IMR-90 (cell line): ENCODE measurements at regions not wholly inside any gene's neighbourhood (a gene's known extent, or its start where the extent isn't known, plus 50 kb on each side); places are given as distances from the start of the nearest gene placed in this dataset.

Source experiments
- ATAC-seq: fragments of 200-7000 bp; cut with Tn5 transposase; 2 replicates; pipeline ENCODE4 v1.9.1; 2020; ENCODE audit warnings: low read depth, mild to moderate bottlenecking, moderate library complexity
- BruUV-seq: library from RNA; stranded (reverse); fragments of 400-500 nt; replicated peaks from 2 replicates; lab custom pipeline; 2021; lab: Mats Ljungman, UMichigan
- CTCF ChIA-PET: fragments of 300-600 bp; formaldehyde crosslinking; extraction: SDS; loops from one replicate; lab custom pipeline; 2021; ENCODE audit warnings: antibody characterized with exemption; lab: Yijun Ruan, JAX
- POLR2A ChIA-PET: fragments of 300-600 bp; sonication (Branson Sonifier 250); formaldehyde crosslinking; loops from one replicate; lab custom pipeline; 2022; ENCODE audit warnings: antibody characterized with exemption; ENCODE audit not compliant: unreplicated experiment; lab: Charles Lee
- DNase-seq: peaks from one replicate; pipeline ENCODE4 v3.0.0; 2013
- H2AFZ ChIP-seq: replicated peaks from 2 replicates; pipeline ENCODE3; 2013; ENCODE audit warnings: low read length, mild to moderate bottlenecking; ENCODE audit not compliant: poor library complexity
- H2AK5ac ChIP-seq: 2 replicates; pipeline ENCODE4 v1.6.1; 2013; ENCODE audit warnings: low read depth, low read length, inconsistent platforms
- H2AK9ac ChIP-seq: replicated peaks from 2 replicates; pipeline ENCODE3; 2013; ENCODE audit warnings: mild to moderate bottlenecking, low read depth, low read length, moderate library complexity; ENCODE audit not compliant: poor library complexity
- H2BK120ac ChIP-seq: 2 replicates; pipeline ENCODE4 v1.6.1; 2013; ENCODE audit warnings: low read depth, low read length, inconsistent platforms
- H2BK15ac ChIP-seq: 3 replicates; pipeline ENCODE4 v1.6.1; 2013; ENCODE audit warnings: low read depth, low read length, inconsistent platforms
- H2BK20ac ChIP-seq: 2 replicates; pipeline ENCODE4 v1.6.1; 2013; ENCODE audit warnings: low read depth, mild to moderate bottlenecking, inconsistent platforms, low read length, moderate library complexity
- H2BK5ac ChIP-seq: 2 replicates; pipeline ENCODE4 v1.6.1; 2013; ENCODE audit warnings: mild to moderate bottlenecking, low read depth, low read length, inconsistent platforms; ENCODE audit not compliant: poor library complexity, severe bottlenecking
- H3K14ac ChIP-seq: replicated peaks from 2 replicates; pipeline ENCODE4 v1.6.1; 2013; ENCODE audit warnings: low read depth, low read length, inconsistent platforms
- H3K18ac ChIP-seq: 2 replicates; pipeline ENCODE4 v1.6.1; 2013; ENCODE audit warnings: low read depth, low read length, control low read depth
- H3K23ac ChIP-seq: 2 replicates; pipeline ENCODE4 v1.6.1; 2013; ENCODE audit warnings: low read depth, low read length, inconsistent platforms
- H3K27ac ChIP-seq: 2 replicates; pipeline ENCODE4 v1.5.1; 2013; ENCODE audit warnings: mild to moderate bottlenecking, control low read depth, low read length; ENCODE audit not compliant: insufficient read depth
- H3K27me3 ChIP-seq: 2 replicates; pipeline ENCODE4 v1.6.1; 2013; ENCODE audit warnings: low read length; ENCODE audit not compliant: control insufficient read depth, insufficient read depth
- H3K36me3 ChIP-seq: 2 replicates; pipeline ENCODE4 v1.6.1; 2013; ENCODE audit warnings: low read length, mixed read lengths; ENCODE audit not compliant: control insufficient read depth, insufficient read depth
- H3K4ac ChIP-seq: 2 replicates; pipeline ENCODE4 v1.6.1; 2013; ENCODE audit warnings: low read depth, low read length, inconsistent platforms
- H3K4me1 ChIP-seq: 2 replicates; pipeline ENCODE4 v1.6.1; 2013; ENCODE audit warnings: low read length, mixed read lengths; ENCODE audit not compliant: control insufficient read depth, insufficient read depth
- H3K4me2 ChIP-seq: 2 replicates; pipeline ENCODE4 v1.6.1; 2013; ENCODE audit warnings: low read depth, mild to moderate bottlenecking, control low read depth, low read length, moderate library complexity
- H3K4me3 ChIP-seq: 2 replicates; pipeline ENCODE4 v1.5.1; 2013; ENCODE audit warnings: low read depth, mild to moderate bottlenecking, control low read depth, low read length, moderate library complexity; ENCODE audit not compliant: insufficient read depth
- H3K56ac ChIP-seq: 2 replicates; pipeline ENCODE4 v1.6.1; 2013; ENCODE audit warnings: low read length, inconsistent platforms; ENCODE audit not compliant: insufficient read depth; ENCODE audit errors: extremely low read depth
- H3K79me1 ChIP-seq, 2 experiments: 2 replicates each; pipeline ENCODE4 v1.6.1; 2013; ENCODE audit warnings: low read length in 2 of 2, inconsistent platforms in 1 of 2, low read depth in 1 of 2
- H3K9ac ChIP-seq: 2 replicates; pipeline ENCODE4 v1.6.1; 2013; ENCODE audit warnings: low read depth, low read length, control low read depth
- H3K9me1 ChIP-seq: 2 replicates; pipeline ENCODE4 v1.6.1; 2013; ENCODE audit warnings: low read length, inconsistent platforms; ENCODE audit not compliant: insufficient read depth
- H3K9me3 ChIP-seq: 2 replicates; pipeline ENCODE4 v1.6.1; 2013; ENCODE audit warnings: low read length; ENCODE audit not compliant: control insufficient read depth, insufficient read depth
- H4K20me1 ChIP-seq: 2 replicates; pipeline ENCODE4 v1.6.1; 2013; ENCODE audit warnings: low read length, inconsistent platforms; ENCODE audit not compliant: insufficient read depth
- H4K5ac ChIP-seq: 2 replicates; pipeline ENCODE4 v1.6.1; 2013; ENCODE audit warnings: mild to moderate bottlenecking, low read depth, low read length, control low read depth
- H4K8ac ChIP-seq, 2 experiments: 2 replicates each; pipeline ENCODE4 v1.6.1; 2013; ENCODE audit warnings: low read depth in 2 of 2, low read length in 2 of 2, control low read depth in 1 of 2, inconsistent platforms in 1 of 2
- H4K91ac ChIP-seq: 2 replicates; pipeline ENCODE4 v1.6.1; 2013; ENCODE audit warnings: low read depth, low read length, inconsistent platforms; ENCODE audit not compliant: insufficient read depth
- BHLHE40 ChIP-seq: fragments of 150-350 bp; IDR thresholded peaks from 2 replicates; pipeline ENCODE4 v1.6.1; 2016; ENCODE audit warnings: mild to moderate bottlenecking, low read depth, low read length
- CEBPB ChIP-seq: IDR thresholded peaks from 2 replicates; pipeline ENCODE4 v1.6.1; 2012; ENCODE audit warnings: low read depth, low read length, improper control_type of control experiment
- CHD1 ChIP-seq: IDR thresholded peaks from 2 replicates; pipeline ENCODE4 v1.6.1; 2012; ENCODE audit warnings: low read depth, low read length, improper control_type of control experiment
- CTCF ChIP-seq: conservative IDR thresholded peaks from 2 replicates; pipeline ENCODE4 v1.5.1; 2012; ENCODE audit warnings: mild to moderate bottlenecking, low read depth, low read length, improper control_type of control experiment
- ELK1 ChIP-seq: fragments of 150-350 bp; IDR thresholded peaks from 2 replicates; pipeline ENCODE4 v1.6.1; 2016; ENCODE audit warnings: low read depth, mild to moderate bottlenecking, low read length, moderate library complexity, borderline replicate concordance
- FOS ChIP-seq: fragments of 150-350 bp; IDR thresholded peaks from 2 replicates; pipeline ENCODE4 v1.6.1; 2016; ENCODE audit warnings: low read depth, low read length
- MAFK ChIP-seq: IDR thresholded peaks from 2 replicates; pipeline ENCODE4 v1.6.1; 2012; ENCODE audit warnings: low read depth, low read length, improper control_type of control experiment
- MAZ ChIP-seq: IDR thresholded peaks from 2 replicates; pipeline ENCODE4 v1.6.1; 2012; ENCODE audit warnings: low read depth, mild to moderate bottlenecking, low read length, improper control_type of control experiment, moderate library complexity, borderline replicate concordance
- MXI1 ChIP-seq: IDR thresholded peaks from 2 replicates; pipeline ENCODE4 v1.6.1; 2012; ENCODE audit warnings: low read depth, mild to moderate bottlenecking, low read length, moderate library complexity, borderline replicate concordance
- NFE2L2 ChIP-seq: fragments of 150-350 bp; IDR thresholded peaks from 2 replicates; pipeline ENCODE4 v1.6.1; 2016; ENCODE audit warnings: low read depth, mild to moderate bottlenecking, low read length
- RAD21 ChIP-seq: IDR thresholded peaks from 2 replicates; pipeline ENCODE4 v1.6.1; 2012; ENCODE audit warnings: low read length, improper control_type of control experiment
- RCOR1 ChIP-seq: IDR thresholded peaks from 2 replicates; pipeline ENCODE4 v1.6.1; 2012; ENCODE audit warnings: mild to moderate bottlenecking, low read length, improper control_type of control experiment; ENCODE audit not compliant: insufficient replicate concordance
- RFX5 ChIP-seq: IDR thresholded peaks from 2 replicates; pipeline ENCODE4 v1.8.0; 2012; ENCODE audit warnings: low read depth, mild to moderate bottlenecking, low read length, moderate library complexity
- SMC3 ChIP-seq: fragments of 150-350 bp; IDR thresholded peaks from 2 replicates; pipeline ENCODE4 v1.6.1; 2016; ENCODE audit warnings: low read depth, mild to moderate bottlenecking, antibody characterized with exemption, low read length, moderate library complexity
- USF2 ChIP-seq: fragments of 150-350 bp; IDR thresholded peaks from 2 replicates; pipeline ENCODE4 v1.6.1; 2017; ENCODE audit warnings: mild to moderate bottlenecking, antibody characterized with exemption, low read length, low read depth
- WGBS, 2 experiments: methylation state at CpG; one replicate each; pipeline versions ENCODE4 v1.1.5 to v1.1.7; 2013; ENCODE audit warnings: missing lambda C conversion rate in 2 of 2; ENCODE audit not compliant: insufficient read length in 1 of 2; ENCODE audit errors: extremely low coverage in 2 of 2; 5-methylcytosine and 5-hydroxymethylcytosine counted together
- dilution Hi-C: fragments of 300-500 bp; cut with HindIII; formaldehyde crosslinking; loops from one replicate; pipeline ENCODE4 v1.14.3; 2018; ENCODE audit warnings: low sequenced_read_pairs; ENCODE audit not compliant: unreplicated experiment
- in situ Hi-C: fragments of 300-500 bp; cut with MboI; formaldehyde crosslinking; loops from 3 replicates; pipeline ENCODE4 v1.14.3; 2019; ENCODE audit warnings: low sequenced_read_pairs, inconsistent platforms, mixed read lengths
- intact Hi-C: fragments of 100-400 bp; cut with micrococcal nuclease; formaldehyde crosslinking; loops from 2 replicates; pipeline ENCODE4 v1.10.0; 2022

GRCh38 chr2:13877571-13877970 is 754.9 kb upstream of the LRATD1 start:
- Histone ChIP-seq H3K14ac (no peak overlapping the region), H2AK5ac (no peak overlapping the region), H3K36me3 (no peaks in the 10 kb centered on the region), H2AFZ (no peak overlapping the region), H3K56ac (no peak overlapping the region), H3K18ac (no peak overlapping the region), H4K8ac (no peak overlapping the region), H3K4ac (no peak overlapping the region), H3K23ac (no peak overlapping the region), H3K27me3 (no peaks in the 10 kb centered on the region), H3K9ac (no peak overlapping the region), H2AK9ac (no peak overlapping the region), H3K4me3 (no peak overlapping the region), H3K79me1 (no peaks in the 10 kb centered on the region), H2BK5ac (no peak overlapping the region), H3K4me2 (no peak overlapping the region), H4K91ac (no peak overlapping the region), H2BK15ac (no peak overlapping the region), H4K20me1 (no peaks in the 10 kb centered on the region), H3K4me1 (no peaks in the 10 kb centered on the region), H3K9me3 (no peaks in the 10 kb centered on the region; the same call in 1 of the 2 replicates), H4K5ac (no peak overlapping the region), H3K9me1 (no peaks in the 10 kb centered on the region), H2BK120ac (no peak overlapping the region), H3K27ac (no peak overlapping the region), H2BK20ac (no peak overlapping the region)
- no CpG with 5 or more reads among the region's 2 CpGs for WGBS, 2 experiments
- CTCF ChIA-PET: no interaction called here
- DNase-seq (no peak), ATAC-seq (no peak)
- in situ Hi-C loops: no loop called here
- intact Hi-C loops: no loop called here
- dilution Hi-C loops: no loop called here
- BruUV-seq: no TSS peak
- TF ChIP-seq USF2 (no peak), FOS (no peak), ELK1 (no peak), RCOR1 (no peak), RAD21 (no peak), MAZ (no peak), NFE2L2 (no peak), CTCF (no peak), CEBPB (no peak), CHD1 (no peak), RFX5 (no peak), MAFK (no peak), MXI1 (no peak), SMC3 (no peak), BHLHE40 (no peak)
- POLR2A ChIA-PET: no interaction called here
